GM18870 (cell line): ENCODE measurements at regions not wholly inside any gene's neighbourhood (a gene's known extent, or its start where the extent isn't known, plus 50 kb on each side); places are given as distances from the start of the nearest gene placed in this dataset.

ENCODE experiments used
- ATAC-seq: cut with Tn5 transposase; IDR thresholded peaks from one replicate; pipeline ENCODE4 v1.9.1; 2021; ENCODE audit warnings: moderate library complexity; ENCODE audit not compliant: unreplicated experiment

DNA sequence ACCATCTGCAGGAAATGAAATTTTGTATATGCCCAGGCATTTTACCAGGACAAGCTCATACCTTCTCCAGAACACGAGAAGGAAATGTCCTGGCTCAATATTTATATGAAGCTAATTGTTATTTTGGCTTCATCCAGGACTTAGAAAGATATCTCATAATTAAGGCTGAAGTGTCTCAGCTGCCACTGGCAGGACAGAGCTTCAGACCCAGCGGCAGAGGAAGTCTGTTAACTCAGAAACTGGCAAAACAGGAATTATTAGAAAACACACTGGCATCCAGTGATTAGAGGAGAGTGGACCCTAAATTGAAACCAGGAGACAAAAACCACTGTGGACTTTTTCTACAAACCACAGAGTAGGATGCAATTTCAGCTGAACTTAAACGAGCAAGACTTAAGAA, 329.7 kb downstream of the CYRIA start:
- no peak for ATAC-seq

DNA sequence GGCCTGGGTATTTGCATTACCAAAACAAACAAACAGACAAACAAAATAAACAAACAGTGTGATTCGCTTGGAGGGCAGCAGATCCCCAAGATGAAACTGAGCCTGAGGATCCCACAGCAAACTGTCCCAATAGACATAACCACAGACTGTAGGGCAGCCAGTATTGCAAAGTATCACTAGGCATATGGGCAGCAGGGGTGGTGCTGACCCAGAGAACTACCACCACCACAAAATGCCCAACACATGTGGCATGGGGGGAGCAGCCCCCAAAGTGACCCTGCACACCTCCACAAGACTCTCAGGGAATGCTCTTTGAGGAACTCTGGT, 330.1 kb downstream of the CYRIA start:
- ATAC-seq: no peak

DNA sequence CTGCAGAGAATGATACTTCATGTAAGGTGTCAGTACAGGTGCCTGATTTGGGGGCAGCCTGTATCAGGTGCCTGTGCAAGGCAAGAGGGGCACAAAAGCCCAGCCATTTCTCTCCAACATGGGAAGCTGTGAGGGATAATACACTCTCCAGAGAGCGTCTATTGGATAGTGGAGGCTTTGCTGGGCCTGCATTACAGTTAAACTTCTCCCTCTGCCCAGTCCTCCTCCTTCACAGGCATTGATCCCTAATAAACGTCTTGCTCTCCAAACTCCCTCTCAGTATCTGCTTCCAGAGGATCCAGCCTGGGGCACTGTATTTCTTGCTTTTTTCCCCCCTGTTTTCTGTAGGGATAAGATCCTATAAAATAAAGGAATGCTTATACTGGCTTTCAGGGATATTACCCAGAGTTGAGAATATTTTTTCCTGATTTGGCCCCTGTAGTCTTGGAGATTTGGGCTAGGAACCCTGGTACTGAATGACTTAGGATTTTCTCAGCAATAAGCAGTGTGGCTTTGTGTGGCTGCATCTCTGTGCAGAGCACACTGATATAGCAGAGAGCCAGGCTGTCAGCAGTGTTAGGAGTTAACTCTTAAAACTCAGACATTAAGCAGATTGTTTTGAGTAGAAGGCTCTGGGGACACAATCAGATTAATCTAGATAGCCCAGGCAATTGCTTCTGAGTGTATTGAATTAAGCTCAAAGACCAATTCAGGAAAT, 330.6 kb downstream of the CYRIA start:
- no peak for ATAC-seq

DNA sequence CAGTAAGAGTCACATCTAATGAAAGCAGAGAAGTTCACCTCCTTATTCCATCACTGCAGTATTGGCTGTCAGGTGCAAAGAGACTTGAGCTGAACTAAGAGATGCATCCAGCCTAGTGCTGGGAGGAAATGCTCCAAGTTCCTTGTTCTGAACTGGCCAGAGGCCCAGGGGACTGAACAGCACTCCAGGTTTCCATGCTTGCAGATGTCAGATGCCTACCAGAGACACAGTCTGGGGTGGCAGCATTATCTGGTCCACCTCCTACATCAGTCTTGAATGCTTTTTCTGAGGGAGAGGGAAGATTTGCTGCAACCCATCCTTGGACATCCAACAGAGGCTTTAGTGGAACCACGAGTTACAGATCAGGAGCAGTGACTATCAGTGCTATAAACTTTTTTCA, 331.3 kb downstream of the CYRIA start:
- no peak for ATAC-seq

DNA sequence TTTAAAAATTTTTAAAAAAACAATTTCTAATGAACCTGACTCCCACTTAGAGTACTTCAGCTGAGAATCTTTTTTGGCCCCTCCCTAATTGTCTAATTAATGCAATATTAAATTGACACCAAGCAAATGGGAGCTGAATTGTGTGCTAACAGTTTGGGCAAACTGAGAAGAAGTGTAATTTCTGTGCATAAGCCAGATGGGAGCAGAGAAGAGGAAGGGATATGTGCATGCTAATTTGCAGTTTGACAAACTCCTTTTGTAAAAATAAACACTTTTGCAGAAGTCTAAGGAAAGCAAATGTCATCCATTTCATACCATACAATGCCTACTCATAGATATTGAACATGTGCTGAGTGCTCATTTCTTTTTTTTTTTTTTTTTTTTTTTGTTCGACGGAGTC, 332.0 kb downstream of the CYRIA start:
- ATAC-seq: no peak

DNA sequence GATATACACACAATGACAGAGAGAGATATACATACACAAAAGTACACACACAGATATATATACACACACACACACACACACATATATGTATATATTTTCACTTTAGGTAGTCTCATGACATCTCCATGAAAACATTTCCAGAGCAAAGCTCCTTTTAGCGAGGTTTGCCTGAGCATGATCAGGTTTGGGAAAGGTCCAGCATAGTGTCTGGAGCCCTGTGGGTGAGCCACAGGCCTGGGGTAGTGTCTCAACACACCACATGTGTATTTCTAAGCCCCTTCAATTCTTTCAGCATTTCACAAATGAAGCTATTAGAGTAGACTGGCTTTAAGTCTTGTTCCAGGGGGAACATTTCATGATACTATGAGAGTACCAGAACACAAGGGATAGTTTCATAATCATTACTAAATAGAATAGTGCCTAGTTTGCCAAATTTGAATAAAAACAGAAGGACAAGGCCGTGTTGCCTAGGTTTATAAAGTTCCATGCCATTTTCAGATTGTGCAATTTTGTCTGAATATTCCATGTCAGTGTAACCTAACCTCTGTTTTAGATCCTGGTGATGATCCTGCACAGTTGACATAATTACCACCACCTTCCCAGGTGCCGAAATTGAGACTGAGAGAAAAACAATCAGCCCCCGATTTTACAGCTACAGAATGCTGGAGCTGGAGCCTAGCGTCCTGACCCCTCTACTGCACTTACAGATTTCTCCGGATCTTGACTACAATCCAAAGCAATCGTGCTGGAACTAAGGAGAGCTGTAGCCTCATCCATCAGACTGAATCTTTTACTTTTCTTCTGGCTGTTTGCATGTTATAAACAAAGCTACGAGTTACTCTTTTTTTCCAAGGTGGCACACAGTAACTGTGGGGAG, 332.7 kb downstream of the CYRIA start:
- ATAC-seq: no peak

DNA sequence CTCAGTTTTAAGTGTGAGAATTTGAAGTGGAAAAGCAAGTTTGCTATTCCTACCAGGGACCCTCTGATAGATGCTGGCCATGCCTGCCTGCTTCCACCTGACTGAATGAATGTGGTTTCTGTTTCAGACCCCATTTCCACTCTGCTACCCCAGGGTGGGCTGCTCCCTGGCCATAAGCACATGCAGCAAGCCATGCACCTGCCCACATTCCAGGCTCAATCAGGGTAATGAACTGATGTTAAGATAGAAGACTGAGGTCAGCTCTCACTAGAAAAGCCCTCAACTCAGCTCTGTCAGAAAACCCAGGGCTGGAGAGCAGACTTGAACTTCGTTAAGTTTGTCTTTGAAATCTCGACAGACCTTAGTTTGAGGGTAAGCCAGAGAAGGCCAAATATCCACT, 333.9 kb downstream of the CYRIA start:
- ATAC-seq: no peak

DNA sequence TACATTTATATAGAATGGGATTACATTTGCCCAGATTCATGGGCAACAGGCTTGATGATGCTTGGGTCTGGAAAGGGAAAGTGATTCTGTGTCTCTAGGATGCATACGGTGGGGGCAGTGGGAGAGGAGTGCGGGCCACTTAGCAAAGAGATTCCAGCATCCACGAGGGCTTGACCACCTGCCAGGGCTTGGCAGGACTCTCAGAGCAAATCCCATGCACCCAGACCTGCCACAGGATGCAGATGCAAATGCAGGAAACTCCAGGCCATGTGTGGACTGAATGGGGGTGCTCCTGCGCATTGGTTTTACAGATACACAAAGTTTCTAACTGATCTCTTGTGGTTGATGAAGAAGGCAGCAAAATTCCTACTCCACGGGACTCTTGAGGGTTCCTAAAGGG, 334.7 kb downstream of the CYRIA start:
- no peak for ATAC-seq

DNA sequence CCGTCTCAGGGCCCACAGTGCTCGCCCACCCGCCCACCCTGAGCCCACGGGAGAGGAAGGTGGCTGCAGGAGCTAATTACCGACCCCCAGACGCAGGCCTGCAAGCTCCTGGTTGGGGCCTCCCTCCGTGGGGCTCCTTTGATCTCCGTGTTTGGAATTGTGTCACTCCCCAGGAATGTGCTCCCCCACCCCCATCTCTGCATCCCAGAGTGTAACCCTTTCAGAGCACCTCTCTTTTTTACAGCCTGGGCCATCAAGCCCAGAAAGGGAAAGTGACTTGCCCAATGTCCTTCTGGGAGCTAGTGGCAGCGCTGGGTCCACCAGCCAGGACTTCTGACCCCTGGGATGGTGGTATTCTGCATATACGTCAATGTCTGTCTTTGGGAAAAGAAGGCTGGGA, 335.1 kb downstream of the CYRIA start:
- ATAC-seq: no peak

DNA sequence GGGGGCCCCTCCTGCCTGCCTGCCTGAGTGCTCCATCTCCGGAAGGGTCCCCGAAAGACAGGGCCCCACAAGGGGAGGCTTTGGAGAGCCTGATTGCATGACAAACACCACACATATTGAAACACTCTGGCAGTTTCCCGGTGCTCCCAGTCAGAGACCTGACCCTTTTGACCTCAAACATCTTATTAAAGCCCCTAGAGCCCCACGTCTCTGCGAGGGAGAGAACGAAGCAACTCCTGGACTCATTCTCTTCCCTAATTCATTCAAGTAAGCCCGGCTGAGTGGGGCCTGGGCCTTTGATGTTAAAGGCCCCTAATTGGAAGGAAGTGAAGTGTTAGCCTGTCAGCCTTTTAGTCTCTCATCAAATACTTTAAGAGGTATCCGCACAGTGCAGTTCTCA, 335.6 kb downstream of the CYRIA start:
- ATAC-seq: no peak

DNA sequence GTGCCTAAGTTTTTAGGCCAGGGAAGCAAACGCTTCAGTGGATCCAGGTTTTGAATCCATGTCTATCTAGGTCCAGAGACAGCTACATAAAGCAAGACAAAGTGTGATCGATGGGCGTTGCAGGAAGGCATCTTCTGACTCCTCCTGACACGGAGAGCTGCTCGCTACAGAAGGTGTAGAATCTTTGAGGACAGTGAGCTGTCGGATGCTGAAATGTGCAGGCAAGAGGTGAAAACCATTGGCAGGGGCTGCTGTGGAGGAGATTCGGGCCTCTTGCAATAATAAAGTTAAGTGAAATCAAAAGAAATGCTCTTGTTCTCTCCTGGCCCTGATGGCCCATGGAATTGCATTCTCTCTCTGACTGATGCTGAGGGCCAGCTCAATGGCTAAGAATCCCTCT, 336.2 kb downstream of the CYRIA start:
- ATAC-seq: no peak

DNA sequence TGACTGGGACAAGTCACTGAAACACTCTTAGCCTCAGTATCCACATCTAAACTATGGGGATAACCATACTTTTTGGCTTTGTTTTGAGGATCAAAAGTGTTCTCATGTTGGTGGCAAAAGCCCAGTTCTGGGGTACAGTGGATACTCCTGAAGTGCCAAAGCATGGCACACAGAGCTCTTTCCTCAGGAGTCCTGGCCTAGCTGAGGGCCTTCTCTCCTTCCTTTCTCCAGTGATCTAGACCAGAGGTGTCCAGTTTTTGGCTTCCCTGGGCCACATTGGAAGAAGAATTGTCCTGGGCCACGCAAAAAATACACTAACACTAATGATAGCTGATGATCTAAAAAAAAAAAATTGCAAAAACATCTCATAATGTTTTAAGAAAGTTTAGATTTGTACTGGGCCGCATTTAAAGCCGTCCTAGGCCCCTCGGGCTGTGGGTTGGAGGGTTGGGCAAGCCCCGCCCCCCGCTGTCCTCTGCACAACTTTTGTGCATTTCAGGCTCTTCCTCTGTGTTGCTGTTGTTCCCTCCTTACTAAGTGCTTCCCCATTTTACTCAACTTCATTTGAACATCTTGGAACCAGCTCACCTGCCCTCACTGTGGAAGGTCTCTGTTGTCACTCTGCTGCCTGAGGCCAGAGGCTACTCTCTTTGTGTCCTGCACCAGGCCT, 337.0 kb downstream of the CYRIA start:
- no peak for ATAC-seq

DNA sequence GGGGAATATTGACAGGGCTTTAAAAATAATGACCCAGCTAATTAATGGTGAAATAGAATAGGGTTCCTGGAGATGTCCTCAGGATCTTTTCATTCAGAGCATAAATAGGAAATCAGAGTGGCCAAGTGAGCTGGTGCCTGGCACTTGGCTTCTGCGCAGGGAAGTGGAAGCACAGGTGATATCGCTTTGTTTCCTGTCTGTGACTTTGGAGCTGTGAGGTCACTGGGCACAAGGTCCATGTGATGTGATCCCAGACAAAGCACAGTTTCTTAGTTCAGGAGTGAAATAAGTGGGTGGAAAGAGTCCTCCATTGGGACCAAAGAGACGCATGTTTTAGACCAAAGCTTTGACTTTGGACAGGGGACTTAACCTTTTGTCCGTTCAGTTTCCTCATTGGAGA, 338.3 kb downstream of the CYRIA start:
- no peak for ATAC-seq

DNA sequence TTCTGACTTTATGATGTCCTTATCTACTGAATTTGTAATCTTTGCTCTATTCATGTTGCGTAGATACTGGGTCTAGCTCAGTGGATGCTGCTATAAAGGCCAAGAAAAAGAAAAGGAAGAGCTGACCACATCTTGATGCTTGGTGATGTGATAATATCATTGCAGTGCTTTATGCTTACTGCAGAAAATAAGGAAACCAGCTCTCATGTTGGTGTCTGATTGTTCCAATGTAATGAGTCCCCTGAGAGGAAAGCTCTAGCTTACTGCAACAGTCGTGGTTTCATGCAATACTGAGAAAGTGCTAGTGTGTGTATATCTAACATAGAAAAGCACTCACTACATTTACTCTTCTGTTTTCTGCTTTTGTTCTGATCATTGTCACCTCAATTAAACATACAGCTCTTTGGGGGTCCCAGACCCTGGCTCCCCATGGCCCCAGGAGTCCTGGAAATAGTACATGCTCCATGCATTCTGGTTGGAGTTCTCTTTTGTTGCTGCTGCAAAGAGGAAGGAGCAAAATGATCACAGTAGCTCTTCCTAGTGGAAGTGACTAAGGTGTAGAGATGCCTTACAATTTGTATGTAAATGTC, 338.8 kb downstream of the CYRIA start:
- no peak for ATAC-seq

DNA sequence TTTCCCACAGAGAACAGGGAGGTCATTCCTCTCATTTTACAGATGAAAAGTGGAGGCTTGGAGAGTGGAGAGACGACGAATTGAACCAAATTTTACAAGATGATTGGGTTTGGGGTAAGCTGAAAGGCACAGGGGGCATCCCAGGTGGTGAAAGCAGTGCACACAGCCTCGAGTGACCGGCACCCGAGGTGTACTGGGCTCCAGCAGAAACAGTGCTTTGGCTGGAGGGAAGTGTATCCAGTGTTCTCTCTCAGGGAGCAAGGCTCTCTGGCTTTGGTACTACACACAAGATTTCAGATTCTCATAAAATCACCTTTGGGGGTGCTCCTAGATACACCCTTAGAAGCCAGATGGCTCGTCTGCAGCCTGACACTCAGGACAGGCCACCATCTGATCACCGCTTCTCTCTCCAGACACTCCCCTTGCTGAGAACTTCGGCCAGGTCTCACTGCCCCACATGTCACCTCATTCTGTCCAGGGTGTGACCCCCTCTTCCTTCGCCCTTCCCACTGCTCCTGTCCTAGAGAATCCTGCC, 339.6 kb downstream of the CYRIA start:
- ATAC-seq: no peak

DNA sequence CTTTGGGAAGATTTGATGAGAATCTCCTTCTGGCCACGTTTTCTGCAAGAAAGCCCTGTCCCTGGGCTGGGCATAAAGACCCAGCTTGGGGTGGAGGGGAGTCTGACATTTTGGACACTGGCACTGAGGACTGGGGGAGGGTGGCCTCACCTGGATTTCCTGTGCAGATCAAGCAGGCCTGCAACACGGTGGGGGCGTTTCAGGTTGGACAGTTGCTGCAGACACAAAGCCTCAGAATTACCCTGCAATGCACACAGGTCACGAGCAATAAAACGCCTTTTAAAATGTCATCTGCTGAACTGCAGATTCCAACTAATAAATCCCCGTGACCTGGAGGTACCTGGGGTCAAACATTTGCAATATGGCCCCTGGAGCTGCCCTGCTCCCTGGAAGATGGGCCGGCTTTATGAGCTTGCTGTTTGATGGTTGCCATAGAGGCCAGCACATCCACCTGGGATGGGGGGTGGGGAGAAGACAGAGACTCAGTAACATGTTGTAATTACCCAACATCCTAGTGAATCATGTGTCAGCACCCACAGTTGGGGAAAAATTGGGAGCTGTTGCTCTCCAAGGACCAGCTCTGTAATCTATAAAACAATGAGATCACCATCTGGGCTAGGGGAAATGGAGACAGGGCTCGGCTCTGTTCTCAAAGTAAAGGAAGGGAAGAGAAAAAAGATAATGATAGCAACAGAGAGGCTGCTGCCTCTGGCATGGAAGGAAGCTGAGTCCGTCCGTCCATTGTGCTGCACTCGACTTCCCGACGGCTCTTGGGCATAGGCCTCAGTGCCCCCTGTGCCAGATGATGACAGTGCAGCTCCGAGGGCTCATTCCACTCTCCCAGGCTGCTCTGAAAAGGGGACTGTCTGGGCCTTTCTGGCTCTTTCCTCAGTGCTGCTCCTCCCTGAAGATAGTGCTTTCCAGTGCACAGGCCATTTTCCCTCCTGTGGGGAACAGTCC, 340.3 kb downstream of the CYRIA start:
- ATAC-seq: no peak

DNA sequence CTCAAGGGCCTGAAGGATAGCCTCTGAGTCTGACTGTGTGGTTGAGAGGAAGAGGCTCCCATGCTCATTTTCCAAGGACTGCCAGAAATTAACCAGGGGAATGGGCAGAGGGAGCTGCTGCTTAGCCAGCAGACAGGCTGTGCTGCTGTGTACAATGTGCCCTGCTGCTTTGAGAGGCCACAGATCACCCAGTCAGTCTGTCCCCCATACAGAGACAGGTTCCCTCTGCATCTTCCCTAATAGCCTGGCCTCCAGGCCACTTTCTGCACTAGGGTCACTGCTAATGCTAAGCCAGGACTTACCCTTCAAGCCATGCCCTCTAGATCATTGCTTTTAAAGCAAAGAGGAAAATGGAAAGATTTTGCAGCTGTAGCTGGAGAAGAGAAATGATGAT, 341.1 kb downstream of the CYRIA start:
- no peak for ATAC-seq

DNA sequence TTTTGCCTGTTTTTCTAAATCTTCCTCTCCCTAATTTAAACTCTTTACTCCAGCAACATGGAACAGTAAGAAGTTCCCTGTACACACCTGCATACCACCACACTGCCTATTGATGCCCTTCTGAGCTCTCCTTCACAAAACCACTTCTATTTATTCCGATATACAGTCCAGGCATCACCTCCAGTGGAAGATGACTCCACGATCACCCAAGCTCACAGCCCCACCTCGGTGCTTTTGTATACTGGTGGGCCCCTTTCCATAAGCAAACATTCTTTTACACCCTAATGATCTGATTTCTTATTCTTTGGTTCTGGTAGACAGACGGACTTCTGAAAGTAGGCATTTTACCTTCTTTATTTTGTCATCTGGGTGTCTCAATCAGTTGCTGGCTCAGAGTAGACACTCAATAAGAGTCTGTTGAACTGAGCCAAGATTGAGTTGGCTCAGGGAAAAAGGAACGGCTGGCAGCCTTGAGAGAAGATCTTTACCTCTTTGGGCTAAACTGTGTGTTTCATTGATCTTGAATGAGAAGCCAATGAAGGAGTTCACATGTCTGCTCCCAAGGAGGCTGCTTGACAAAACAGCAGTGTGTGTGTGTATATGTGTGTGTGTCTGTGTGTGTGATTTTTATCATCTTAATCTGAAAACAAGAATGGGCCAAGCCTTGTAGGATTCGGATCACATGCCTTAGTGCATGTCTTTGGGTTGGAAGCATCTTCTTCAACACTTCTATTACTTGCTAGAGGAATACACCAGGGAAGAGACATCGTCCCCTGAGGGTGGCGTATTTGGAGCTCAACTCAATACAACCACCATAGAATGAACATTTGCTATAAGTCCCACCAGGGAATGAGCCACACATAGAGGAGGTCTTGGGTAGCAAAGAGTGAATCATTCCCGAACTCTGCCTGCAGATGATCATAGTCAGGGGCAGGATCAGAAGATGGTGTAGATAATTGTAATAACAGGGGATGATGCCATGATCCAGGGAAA, 341.8 kb downstream of the CYRIA start:
- no peak for ATAC-seq

DNA sequence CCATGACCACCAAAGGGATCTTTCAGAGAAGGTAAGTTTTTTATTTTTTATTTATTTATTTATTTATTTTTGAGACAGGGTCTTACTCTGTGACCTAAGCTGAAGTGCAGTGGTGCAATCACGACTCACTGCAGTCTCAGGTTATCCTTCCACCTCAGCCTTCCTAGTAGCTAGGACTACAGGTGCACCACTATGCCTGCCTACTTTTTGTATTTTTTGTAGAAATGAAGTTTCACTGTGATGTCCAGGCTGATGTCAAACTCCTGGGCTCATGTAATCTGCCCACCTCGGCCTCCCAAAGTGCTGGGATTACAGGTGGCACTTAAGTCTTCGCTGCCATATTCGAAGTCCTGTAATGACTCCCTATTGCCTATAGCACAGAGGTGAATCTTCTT, 342.5 kb downstream of the CYRIA start:
- ATAC-seq: no peak
